Uterus (tissue), 3 donors: ENCODE measurements at regions not wholly inside any gene's neighbourhood (a gene's known extent, or its start where the extent isn't known, plus 50 kb on each side); places are given as distances from the start of the nearest gene placed in this dataset.

ENCODE experiments used
- DNase-seq, 2 donors: peaks; one replicate each; pipeline ENCODE4 v3.0.0-alpha.2; 2019 to 2020
- H3K27ac ChIP-seq, 2 donors: fragments of 200-600 bp; sonication (generic); 1 replicate in 1 of 2; 2 replicates in 1 of 2; pipeline ENCODE4 v1.5.1; 2016 to 2018
- H3K27me3 ChIP-seq, 2 donors: fragments of 200-600 bp; sonication (generic); one replicate each; pipeline ENCODE4 v1.5.1; 2018 to 2019; ENCODE audit warnings: control low read depth in 1 of 2
- H3K36me3 ChIP-seq, 2 donors: fragments of 200-600 bp; sonication (generic); one replicate each; pipeline ENCODE4 v1.5.1; 2019; ENCODE audit warnings: control low read depth in 1 of 2
- H3K4me1 ChIP-seq, 2 donors: fragments of 200-600 bp; sonication (generic); one replicate each; pipeline ENCODE4 v1.5.1; 2018 to 2019; ENCODE audit warnings: control low read depth in 1 of 2
- H3K4me3 ChIP-seq, 2 donors: fragments of 200-600 bp; sonication (generic); 1 replicate in 1 of 2; 2 replicates in 1 of 2; pipeline ENCODE4 v1.5.1; 2018 to 2019; ENCODE audit warnings: mild to moderate bottlenecking in 1 of 2
- H3K9me3 ChIP-seq, 2 donors: fragments of 200-600 bp; sonication (generic); one replicate each; pipeline ENCODE4 v1.5.1; 2019; ENCODE audit warnings: control low read depth in 1 of 2
- CTCF ChIP-seq, 4 experiments: fragments of 200-600 bp in 2 of 4; fragments of 450-650 bp in 2 of 4; sonication (generic) in 2 of 4; IDR thresholded peaks; one replicate each; pipeline ENCODE4 v1.5.1; 2016 to 2019; ENCODE audit warnings: antibody characterized with exemption in 4 of 4, mild to moderate bottlenecking in 2 of 4, moderate library complexity in 1 of 4
- POLR2A ChIP-seq, 2 donors: fragments of 450-650 bp; IDR thresholded peaks; one replicate each; pipeline ENCODE4 v1.6.1; 2016; ENCODE audit warnings: antibody characterized with exemption in 2 of 2, mild to moderate bottlenecking in 1 of 2, moderate library complexity in 1 of 2
- intact Hi-C: fragments of 100-400 bp; cut with DNase I; formaldehyde crosslinking; loops from one replicate; pipeline ENCODE4 v1.15.1; 2023; ENCODE audit warnings: low total_unique reads
- donor health status: DM: yes; HTN: yes; CAD: no.

- DNase-seq, result no peak
- no peaks in the 10 kb centered on the region for H3K9me3 ChIP-seq
- no peaks in the 10 kb centered on the region for H3K4me1 ChIP-seq
- H3K36me3 ChIP-seq, result no peaks in the 10 kb centered on the region
- H3K4me3 ChIP-seq, result no peak overlapping the region
- intact Hi-C loops, result no loop called here
- H3K27ac ChIP-seq, result no peak overlapping the region
- H3K27me3 ChIP-seq, result no peaks in the 10 kb centered on the region
- no peak for TF ChIP-seq POLR2A (IDR thresholded peaks at IDR 0.05)
- TF ChIP-seq CTCF (IDR thresholded peaks at IDR 0.05), result no peak
Observed at GRCh38 chr13:78254113-78254512, 335.5 kb upstream of the EDNRB start.

GRCh38 chr13:78247362-78247761 lies 328.7 kb upstream of the EDNRB start:
- Histone ChIP-seq H3K27me3 (no peaks in the 10 kb centered on the region), H3K27ac (no peak overlapping the region), H3K4me3 (no peak overlapping the region), H3K36me3 (no peaks in the 10 kb centered on the region), H3K9me3 (no peaks in the 10 kb centered on the region), H3K4me1 (no peaks in the 10 kb centered on the region)
- no peak for DNase-seq
- intact Hi-C loops, result no loop called here
- TF ChIP-seq POLR2A (IDR thresholded peaks at IDR 0.05) (no peak), CTCF (IDR thresholded peaks at IDR 0.05) (no peak)

GRCh38 chr13:78241278-78241919 lies 322.8 kb upstream of the EDNRB start:
- intact Hi-C loops, result no loop called here

GRCh38 chr13:78239714-78240113 lies 321.1 kb upstream of the EDNRB start:
- H3K27me3 ChIP-seq, result no peaks in the 10 kb centered on the region
- H3K4me3 ChIP-seq, result no peak overlapping the region
- DNase-seq, result no peak
- no peaks in the 10 kb centered on the region for H3K9me3 ChIP-seq
- intact Hi-C loops, result no loop called here
- TF ChIP-seq CTCF (IDR thresholded peaks at IDR 0.05), result no peak
- TF ChIP-seq POLR2A (IDR thresholded peaks at IDR 0.05), result no peak
- no peak overlapping the region for H3K27ac ChIP-seq
- no peaks in the 10 kb centered on the region for H3K4me1 ChIP-seq
- H3K36me3 ChIP-seq, result no peaks in the 10 kb centered on the region

More at GRCh38 chr13:78241278-78241919, 322.8 kb upstream of the EDNRB start:
- Histone ChIP-seq H3K27ac (no peak overlapping the region), H3K36me3 (no peaks in the 10 kb centered on the region), H3K4me1 (no peaks in the 10 kb centered on the region), H3K4me3 (no peak overlapping the region), H3K9me3 (no peaks in the 10 kb centered on the region), H3K27me3 (no peaks in the 10 kb centered on the region)
- DNase-seq, result no peak
- no peak for TF ChIP-seq POLR2A (IDR thresholded peaks at IDR 0.05)
- TF ChIP-seq CTCF (IDR thresholded peaks at IDR 0.05), result no peak

GRCh38 chr13:78238911-78239310 lies 320.3 kb upstream of the EDNRB start:
- Histone ChIP-seq H3K4me1 (no peaks in the 10 kb centered on the region), H3K9me3 (no peaks in the 10 kb centered on the region), H3K27ac (no peak overlapping the region), H3K36me3 (no peaks in the 10 kb centered on the region), H3K27me3 (no peaks in the 10 kb centered on the region), H3K4me3 (no peak overlapping the region)
- TF ChIP-seq POLR2A (IDR thresholded peaks at IDR 0.05) (no peak), CTCF (IDR thresholded peaks at IDR 0.05) (no peak)
- no peak for DNase-seq
- intact Hi-C loops, result no loop called here
